Endothelial cell of umbilical vein (primary cell): ENCODE measurements at regions not wholly inside any gene's neighbourhood (a gene's known extent, or its start where the extent isn't known, plus 50 kb on each side); places are given as distances from the start of the nearest gene placed in this dataset.

ENCODE experiments used
- BruUV-seq: library from RNA; stranded (reverse); fragments of 400-500 nt; replicated peaks from 2 replicates; lab custom pipeline; 2021; lab: Mats Ljungman, UMichigan
- CTCF ChIA-PET: fragments of 300-600, 350-600 bp; sonication (Branson Sonifier 250); formaldehyde crosslinking; loops from one replicate; lab custom pipeline; 2021; ENCODE audit warnings: antibody characterized with exemption, inconsistent platforms; lab: Charles Lee
- POLR2A ChIA-PET: fragments of 300-600, 350-600 bp; sonication (Branson Sonifier 250); formaldehyde crosslinking; loops from one replicate; lab custom pipeline; 2021; ENCODE audit warnings: antibody characterized with exemption, inconsistent platforms; lab: Charles Lee
- DNase-seq: peaks from one replicate; pipeline ENCODE4 v3.0.0-alpha.2; 2011; ENCODE audit warnings: low read depth, low spot score
- FAIRE-seq: peaks from 2 replicates; lab custom pipeline; 2011; peaks lifted over from hg19 to GRCh38; lab: Jason Lieb, UNC
- H2AFZ ChIP-seq: 2 replicates; pipeline ENCODE4 v1.6.0; 2012; ENCODE audit warnings: low read depth, low read length, control low read depth, inconsistent platforms
- H3K27ac ChIP-seq: 2 replicates; pipeline ENCODE4 v1.5.1; 2011; ENCODE audit warnings: low read depth, mild to moderate bottlenecking, control low read depth, low read length, moderate library complexity; ENCODE audit not compliant: insufficient read depth
- H3K27me3 ChIP-seq, 2 experiments: 2 replicates each; pipeline versions ENCODE4 v1.6.0 to v1.6.1; 2011; ENCODE audit warnings: low read length in 2 of 2, mixed read lengths in 1 of 2; ENCODE audit not compliant: control insufficient read depth in 2 of 2, insufficient read depth in 2 of 2
- H3K36me3 ChIP-seq, 2 experiments: 2 replicates in 1 of 2; 3 replicates in 1 of 2; pipeline ENCODE4 v1.5.1; 2011; ENCODE audit warnings: low read length in 2 of 2, mild to moderate bottlenecking in 1 of 2, moderate library complexity in 1 of 2; ENCODE audit not compliant: control insufficient read depth in 2 of 2, insufficient read depth in 2 of 2; ENCODE audit errors: extremely low read depth in 1 of 2
- H3K4me1 ChIP-seq: 3 replicates; pipeline ENCODE4 v1.5.1; 2011; ENCODE audit warnings: mild to moderate bottlenecking, low read length; ENCODE audit not compliant: control insufficient read depth, insufficient read depth; ENCODE audit errors: extremely low read depth
- H3K4me2 ChIP-seq: 2 replicates; pipeline ENCODE4 v1.6.1; 2011; ENCODE audit warnings: low read length, control low read depth, mixed read lengths; ENCODE audit not compliant: insufficient read depth
- H3K4me3 ChIP-seq, 3 experiments: fragments of 200-600 bp in 1 of 3; sonication (generic), shearing (Covaris generic) in 1 of 3; replicated peaks in 1 of 3; 2 replicates each; pipeline ENCODE4 v1.5.1; 2011 to 2016; ENCODE audit warnings: control low read depth in 3 of 3, low read length in 3 of 3, mild to moderate bottlenecking in 2 of 3, inconsistent platforms in 1 of 3, low read depth in 1 of 3, moderate library complexity in 1 of 3; ENCODE audit not compliant: insufficient read depth in 1 of 3
- H3K79me2 ChIP-seq: 2 replicates; pipeline ENCODE4 v1.6.0; 2012; ENCODE audit warnings: low read length, inconsistent platforms; ENCODE audit not compliant: control insufficient read depth, insufficient read depth
- H3K9ac ChIP-seq: replicated peaks from 2 replicates; pipeline ENCODE3; 2011; ENCODE audit warnings: low read length, control low read depth; ENCODE audit not compliant: insufficient read depth; ENCODE audit errors: extremely low read depth
- H3K9me1 ChIP-seq: replicated peaks from 3 replicates; pipeline ENCODE4 v1.6.0; 2011; ENCODE audit warnings: mild to moderate bottlenecking, low read length; ENCODE audit not compliant: control insufficient read depth, insufficient read depth; ENCODE audit errors: extremely low read depth
- H3K9me3 ChIP-seq: replicated peaks from 2 replicates; pipeline ENCODE4 v1.5.1; 2012; ENCODE audit warnings: low read length, inconsistent platforms; ENCODE audit not compliant: control insufficient read depth, insufficient read depth
- H4K20me1 ChIP-seq: replicated peaks from 2 replicates; pipeline ENCODE3; 2011; ENCODE audit warnings: mild to moderate bottlenecking, low read length; ENCODE audit not compliant: control insufficient read depth, insufficient read depth; ENCODE audit errors: extremely low read depth
- EZH2 ChIP-seq: IDR thresholded peaks from 2 replicates; pipeline ENCODE4 v1.6.1; 2012; ENCODE audit warnings: borderline replicate concordance, low read depth, mild to moderate bottlenecking, moderate library complexity, low read length, inconsistent platforms; ENCODE audit not compliant: severe bottlenecking
- FOS ChIP-seq: IDR thresholded peaks from 2 replicates; pipeline ENCODE4 v1.6.1; 2011; ENCODE audit warnings: mild to moderate bottlenecking, low read length, moderate library complexity, borderline replicate concordance; ENCODE audit not compliant: insufficient read depth
- GATA2 ChIP-seq: IDR thresholded peaks from 2 replicates; pipeline ENCODE4 v1.7.0; 2011; ENCODE audit warnings: low read depth, mild to moderate bottlenecking, moderate library complexity, mixed read lengths, low read length; ENCODE audit not compliant: insufficient read length, insufficient read depth
- JUN ChIP-seq: IDR thresholded peaks from 2 replicates; pipeline ENCODE4 v1.6.1; 2011; ENCODE audit warnings: borderline replicate concordance, low read depth; ENCODE audit not compliant: insufficient read length, insufficient read depth
- MYC ChIP-seq: IDR thresholded peaks from one replicate; pipeline ENCODE4 v1.6.1; 2011; ENCODE audit warnings: mild to moderate bottlenecking, low read depth, low read length
- POLR2A ChIP-seq: IDR thresholded peaks from 2 replicates; pipeline ENCODE4 v1.6.1; 2012; ENCODE audit warnings: low read depth, mild to moderate bottlenecking, control low read depth, low read length
- POLR2AphosphoS5 ChIP-seq: IDR thresholded peaks from 2 replicates; pipeline ENCODE4 v1.6.1; 2012; ENCODE audit warnings: low read depth, mild to moderate bottlenecking, control low read depth, low read length, moderate library complexity; ENCODE audit not compliant: insufficient read depth
- dilution Hi-C: fragments of 300-500 bp; cut with MboI; formaldehyde crosslinking; loops from one replicate; pipeline ENCODE4 v1.15.0; 2019; ENCODE audit warnings: low sequenced_read_pairs; ENCODE audit not compliant: extremely low pct_ligation_motif_present
- intact Hi-C: fragments of 100-400 bp; cut with micrococcal nuclease; formaldehyde crosslinking; loops from one replicate; pipeline ENCODE4 v1.10.0; 2022
- TF ChIP-seq, protein P1 (sequence below): IDR thresholded peaks from 2 replicates; pipeline ENCODE4 v1.6.1; 2011; ENCODE audit not compliant: insufficient read depth, insufficient read length
- TF ChIP-seq, protein P2 (sequence below), 2 donors: IDR thresholded peaks; 1 replicate in 1 of 2; 2 replicates in 1 of 2; pipeline ENCODE4 v1.5.1; 2011; ENCODE audit warnings: low read length in 2 of 2, mild to moderate bottlenecking in 2 of 2, moderate library complexity in 2 of 2, control low read depth in 1 of 2, inconsistent platforms in 1 of 2, low read depth in 1 of 2; ENCODE audit not compliant: insufficient read depth in 1 of 2; ENCODE audit errors: extremely low read depth in 1 of 2

DNA sequence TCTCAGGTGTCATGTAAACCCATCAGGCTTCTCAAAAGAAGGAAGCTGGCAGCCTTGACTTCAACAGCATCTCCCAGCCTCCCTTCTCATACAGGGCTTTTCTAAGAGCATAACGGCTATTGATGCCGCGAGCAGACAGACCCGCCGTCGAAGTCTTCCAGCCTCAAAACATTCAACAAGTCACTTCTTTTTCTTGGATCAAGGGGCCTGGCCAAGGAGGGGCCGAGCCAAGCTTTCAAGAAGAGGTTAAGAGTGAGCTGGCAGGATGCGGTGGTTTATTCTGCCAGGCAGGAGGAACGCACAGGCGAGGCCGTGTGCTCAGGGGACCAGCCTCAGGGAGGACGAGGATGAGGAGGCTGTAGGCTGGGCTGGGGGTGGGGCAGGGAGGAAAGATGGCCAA is 102.9 kb upstream of the RFLNA start:
- H3K27me3 ChIP-seq, result no peaks in the 10 kb centered on the region
- H3K9ac ChIP-seq, result no peak overlapping the region
- no peaks in the 10 kb centered on the region for H3K9me1 ChIP-seq
- H3K79me2 ChIP-seq, result no peaks in the 10 kb centered on the region
- H4K20me1 ChIP-seq, result no peaks in the 10 kb centered on the region
- no peak overlapping the region for H3K27ac ChIP-seq
- peaks cover 14% of the 10 kb centered on the region for H3K4me1 ChIP-seq
- intact Hi-C loops (no loop called here), dilution Hi-C loops (no loop called here)
- ChIA-PET CTCF (no interaction called here), POLR2A (no interaction called here)
- no peak overlapping the region for H3K4me3 ChIP-seq
- H3K9me3 ChIP-seq, result no peaks in the 10 kb centered on the region
- no peak for FAIRE-seq
- no peak overlapping the region for H3K4me2 ChIP-seq
- no peaks in the 10 kb centered on the region for H3K36me3 ChIP-seq
- no peak for DNase-seq
- no TSS peak for BruUV-seq
- H2AFZ ChIP-seq, result no peak overlapping the region
- TF ChIP-seq EZH2 (no peak), GATA2 (no peak)

DNA sequence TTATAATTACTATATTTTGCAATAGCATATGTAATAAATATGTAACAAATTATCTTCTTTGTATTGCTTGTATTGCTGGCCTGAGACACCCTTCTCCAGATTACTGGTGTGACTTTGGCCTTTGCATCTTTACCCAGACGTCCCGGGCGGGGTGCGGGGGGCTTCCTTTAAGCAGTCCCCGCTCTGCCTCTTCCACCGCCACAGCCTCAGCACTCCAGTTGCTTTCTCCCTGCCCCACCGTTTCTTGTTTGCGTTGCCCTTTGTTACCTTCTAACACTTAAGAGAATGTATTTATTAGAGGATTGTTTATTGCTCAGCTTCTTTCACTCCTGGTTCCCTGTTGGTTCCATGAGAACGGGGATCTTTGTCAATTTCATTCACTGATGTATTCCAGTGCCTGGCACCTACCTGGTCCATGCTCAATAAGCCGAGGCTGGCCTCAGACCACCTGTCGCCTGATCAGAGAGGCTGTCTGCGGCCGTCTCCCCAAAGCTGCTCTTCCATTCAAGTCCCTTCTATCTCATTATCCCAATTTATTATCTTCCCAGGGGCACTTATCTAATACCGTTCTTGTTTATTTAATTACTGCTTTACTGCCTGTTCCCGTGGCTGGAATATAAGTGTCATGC is 100.5 kb upstream of the RFLNA start:
- TF ChIP-seq MYC, result no peak
- TF ChIP-seq POLR2AphosphoS5, result no peak
- TF ChIP-seq JUN, result no peak
- TF ChIP-seq, protein P1, sequence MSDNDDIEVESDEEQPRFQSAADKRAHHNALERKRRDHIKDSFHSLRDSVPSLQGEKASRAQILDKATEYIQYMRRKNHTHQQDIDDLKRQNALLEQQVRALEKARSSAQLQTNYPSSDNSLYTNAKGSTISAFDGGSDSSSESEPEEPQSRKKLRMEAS, result no peak
- TF ChIP-seq POLR2A, result no peak
- no peak for TF ChIP-seq FOS
- TF ChIP-seq GATA2, result no peak
- TF ChIP-seq, protein P2, sequence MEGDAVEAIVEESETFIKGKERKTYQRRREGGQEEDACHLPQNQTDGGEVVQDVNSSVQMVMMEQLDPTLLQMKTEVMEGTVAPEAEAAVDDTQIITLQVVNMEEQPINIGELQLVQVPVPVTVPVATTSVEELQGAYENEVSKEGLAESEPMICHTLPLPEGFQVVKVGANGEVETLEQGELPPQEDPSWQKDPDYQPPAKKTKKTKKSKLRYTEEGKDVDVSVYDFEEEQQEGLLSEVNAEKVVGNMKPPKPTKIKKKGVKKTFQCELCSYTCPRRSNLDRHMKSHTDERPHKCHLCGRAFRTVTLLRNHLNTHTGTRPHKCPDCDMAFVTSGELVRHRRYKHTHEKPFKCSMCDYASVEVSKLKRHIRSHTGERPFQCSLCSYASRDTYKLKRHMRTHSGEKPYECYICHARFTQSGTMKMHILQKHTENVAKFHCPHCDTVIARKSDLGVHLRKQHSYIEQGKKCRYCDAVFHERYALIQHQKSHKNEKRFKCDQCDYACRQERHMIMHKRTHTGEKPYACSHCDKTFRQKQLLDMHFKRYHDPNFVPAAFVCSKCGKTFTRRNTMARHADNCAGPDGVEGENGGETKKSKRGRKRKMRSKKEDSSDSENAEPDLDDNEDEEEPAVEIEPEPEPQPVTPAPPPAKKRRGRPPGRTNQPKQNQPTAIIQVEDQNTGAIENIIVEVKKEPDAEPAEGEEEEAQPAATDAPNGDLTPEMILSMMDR (IDR thresholded peaks at IDR 0.05; ENCODE audit: extremely low read depth in 1 of 2, insufficient read depth in 1 of 2, low read depth in 1 of 2, low read length in 2 of 2), result no peak
- TF ChIP-seq EZH2, result no peak
- no peaks in the 10 kb centered on the region for H3K36me3 ChIP-seq
- no peaks in the 10 kb centered on the region for H3K9me1 ChIP-seq
- dilution Hi-C loops (no loop called here), intact Hi-C loops (no loop called here)
- no peak overlapping the region for H3K9ac ChIP-seq
- no peaks in the 10 kb centered on the region for H3K27me3 ChIP-seq
- CTCF ChIA-PET, result no interaction called here
- no peaks in the 10 kb centered on the region for H3K4me1 ChIP-seq
- H3K27ac ChIP-seq, result no peak overlapping the region
- no peak overlapping the region for H2AFZ ChIP-seq
- POLR2A ChIA-PET, result no interaction called here
- H3K4me3 ChIP-seq, result no peak overlapping the region
- FAIRE-seq, result no peak
- no TSS peak for BruUV-seq
- H3K9me3 ChIP-seq, result no peaks in the 10 kb centered on the region
- no peak overlapping the region for H3K4me2 ChIP-seq
- no peaks in the 10 kb centered on the region for H3K79me2 ChIP-seq
- no peaks in the 10 kb centered on the region for H4K20me1 ChIP-seq
- no peak for DNase-seq
